Suppressor macrophage (primary cell): ENCODE measurements at regions not wholly inside any gene's neighbourhood (a gene's known extent, or its start where the extent isn't known, plus 50 kb on each side); places are given as distances from the start of the nearest gene placed in this dataset.
A peak's percentile ranks its signal among the peaks of the same experiment; 100 is the strongest.

ENCODE experiments used
- DNase-seq, 4 experiments: peaks; one replicate each; pipeline ENCODE4 v3.0.0-alpha.2; 2020 to 2022

DNA sequence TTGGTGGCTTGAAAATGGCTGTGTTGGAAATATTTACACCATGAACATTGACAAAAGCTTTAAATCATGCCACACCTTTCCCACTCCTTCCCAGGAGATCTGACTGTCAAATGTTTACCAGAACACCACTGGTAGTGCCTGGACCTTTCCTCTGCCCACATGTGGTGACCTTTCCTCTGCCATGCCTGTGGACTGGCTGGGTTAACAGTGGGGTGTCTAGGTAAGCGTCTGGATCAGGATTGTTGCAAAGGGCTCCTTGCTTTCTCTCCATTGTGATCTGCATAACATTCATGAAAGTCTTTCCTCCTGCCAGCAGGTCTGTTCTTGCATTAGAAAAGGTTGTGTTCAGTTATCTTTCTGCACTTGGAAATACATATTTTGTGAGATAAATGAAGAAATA is 572.7 kb downstream of the DHX35 start:
- DNase-seq = no peak

DNA sequence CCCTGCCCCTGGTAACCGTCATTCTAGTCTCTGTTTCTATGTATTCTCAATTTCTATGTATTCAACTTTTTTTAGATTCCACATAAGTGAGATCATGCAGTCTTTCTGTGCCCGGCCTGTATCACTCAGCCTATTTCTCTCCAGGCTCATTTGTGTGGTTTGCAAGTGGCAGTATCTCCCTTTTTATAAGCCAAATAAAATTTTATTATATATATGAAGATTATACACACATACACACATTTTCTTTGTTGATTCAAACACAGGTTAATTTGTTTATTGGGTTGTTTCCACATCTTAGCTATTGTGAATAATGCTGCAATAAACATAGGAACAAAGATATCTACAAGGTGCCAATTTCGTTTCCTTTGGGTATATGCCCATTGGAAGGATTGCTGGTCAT is 571.7 kb downstream of the DHX35 start:
- DNase-seq = no peak

DNA sequence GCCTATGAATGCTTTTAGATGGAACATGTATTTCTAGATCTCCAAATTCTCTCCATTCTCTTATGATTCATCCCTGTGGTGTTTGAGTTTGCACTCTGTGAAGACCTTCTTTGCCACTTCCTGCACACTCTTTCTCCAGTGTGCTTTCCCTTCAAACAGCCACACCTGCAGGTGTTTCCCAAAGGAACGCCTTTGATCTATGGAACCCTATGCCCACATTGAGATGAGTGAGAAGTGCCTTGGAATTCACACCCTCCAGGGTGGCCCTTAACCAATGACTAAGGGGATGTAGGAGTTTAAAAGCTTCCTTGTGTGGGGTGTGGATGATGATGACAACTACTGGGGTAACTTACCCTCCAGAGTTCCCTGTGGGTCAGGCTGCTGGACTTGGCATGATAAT is 570.1 kb downstream of the DHX35 start:
- DNase-seq = no peak

DNA sequence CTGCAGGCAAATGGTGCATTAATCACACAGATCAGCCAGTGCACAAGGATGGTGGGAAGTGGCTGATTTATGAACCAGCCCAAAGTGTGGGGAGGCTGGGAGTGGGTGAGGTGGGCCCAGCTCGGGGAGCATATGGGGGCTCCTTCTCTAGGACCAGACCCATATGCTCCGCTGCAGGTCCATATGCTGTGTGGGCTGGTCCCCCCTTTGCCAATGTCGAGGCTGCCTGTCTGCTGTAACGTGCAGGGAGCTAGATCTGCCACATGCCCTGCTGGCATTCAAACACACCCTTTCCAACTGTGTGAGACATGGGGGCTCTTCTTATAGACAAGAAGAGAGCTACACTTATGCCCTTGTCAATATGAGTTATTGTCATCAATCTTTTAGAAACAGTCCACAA is 566.3 kb downstream of the DHX35 start:
- no peak for DNase-seq

DNA sequence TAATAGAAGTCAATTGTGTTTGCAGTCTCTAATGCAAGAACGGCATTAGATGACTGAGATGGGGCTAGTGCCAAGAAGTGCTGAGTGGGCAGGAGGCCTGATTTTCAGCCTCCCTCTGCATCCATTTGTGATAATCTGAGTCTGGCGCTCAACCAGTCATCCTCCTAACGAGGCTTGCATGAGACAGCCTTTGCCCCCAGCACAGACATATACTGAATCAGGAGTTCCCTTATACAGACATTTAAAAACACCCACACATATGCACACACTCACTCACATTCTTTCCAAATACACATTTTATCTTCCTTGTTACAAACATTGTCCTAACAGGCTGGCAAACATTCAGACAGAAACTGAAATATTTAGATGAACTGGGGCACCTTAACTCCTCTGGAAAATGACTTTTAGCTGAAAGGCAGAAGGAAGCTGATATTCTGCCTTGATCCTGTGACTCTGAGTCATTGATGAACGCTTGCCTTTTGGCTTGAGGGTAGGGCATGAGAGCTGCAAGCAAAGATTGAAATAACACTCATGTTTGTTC is 562.3 kb downstream of the DHX35 start:
- DNase-seq = peak; percentile 26 to 51 (median 36)

DNA sequence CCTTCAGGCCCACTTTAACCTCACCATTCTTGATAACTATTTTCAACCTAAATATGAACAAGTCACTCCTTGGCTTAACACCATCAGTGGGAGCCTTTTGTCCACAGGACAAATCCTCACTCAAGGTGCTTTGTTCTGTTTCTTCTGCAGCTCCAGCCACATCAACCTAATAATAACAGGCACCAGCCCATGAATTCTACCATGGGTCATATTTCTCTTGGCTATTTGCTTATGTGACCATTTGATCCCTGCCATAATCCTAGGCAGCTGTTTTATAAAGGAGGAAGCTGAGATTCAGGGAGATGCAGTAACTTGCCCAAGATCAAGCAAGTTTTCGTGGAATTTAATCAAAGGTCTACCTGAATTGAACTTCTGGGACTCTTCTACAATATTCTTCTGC is 561.3 kb downstream of the DHX35 start:
- no peak for DNase-seq

DNA sequence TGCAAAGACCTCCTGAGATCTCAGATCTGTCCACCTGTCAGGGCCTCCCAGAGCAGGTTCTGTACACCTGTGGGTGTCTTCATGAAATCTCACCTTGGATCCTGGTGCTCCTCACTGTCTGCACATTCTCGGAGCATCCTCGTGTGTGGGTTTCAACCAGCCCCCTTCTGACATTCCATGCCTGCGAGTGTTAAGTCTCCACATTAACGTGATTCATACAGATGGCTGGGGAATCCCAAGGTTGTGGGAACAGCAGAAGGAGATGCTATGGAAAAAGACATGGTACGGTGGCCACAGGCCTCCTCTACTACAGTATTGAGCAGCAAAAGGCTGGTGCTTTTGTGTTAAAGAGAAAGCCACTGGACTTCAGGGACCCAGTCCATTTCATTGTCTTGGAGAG is 556.5 kb downstream of the DHX35 start:
- no peak for DNase-seq

DNA sequence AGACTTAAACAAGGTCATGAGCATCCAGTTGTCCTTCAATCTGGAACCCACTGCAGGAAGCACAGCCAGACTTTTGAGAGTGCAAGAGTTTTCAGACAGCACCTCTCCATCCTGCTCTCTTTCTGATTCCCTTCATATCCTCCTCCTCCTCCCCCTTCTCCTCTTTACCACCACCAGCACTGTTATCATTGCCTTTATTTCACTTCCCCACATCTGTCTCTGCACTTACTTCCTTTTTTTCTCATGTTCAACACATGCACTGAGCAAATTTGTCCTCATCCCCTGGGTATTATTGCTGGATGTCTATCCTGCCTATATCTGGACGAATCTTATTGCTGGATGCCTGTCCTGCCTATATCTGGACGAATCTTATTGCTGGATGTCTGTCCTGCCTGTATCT is 554.8 kb downstream of the DHX35 start:
- peak in 2 of 4 experiments; percentile 7 to 10 for DNase-seq

DNA sequence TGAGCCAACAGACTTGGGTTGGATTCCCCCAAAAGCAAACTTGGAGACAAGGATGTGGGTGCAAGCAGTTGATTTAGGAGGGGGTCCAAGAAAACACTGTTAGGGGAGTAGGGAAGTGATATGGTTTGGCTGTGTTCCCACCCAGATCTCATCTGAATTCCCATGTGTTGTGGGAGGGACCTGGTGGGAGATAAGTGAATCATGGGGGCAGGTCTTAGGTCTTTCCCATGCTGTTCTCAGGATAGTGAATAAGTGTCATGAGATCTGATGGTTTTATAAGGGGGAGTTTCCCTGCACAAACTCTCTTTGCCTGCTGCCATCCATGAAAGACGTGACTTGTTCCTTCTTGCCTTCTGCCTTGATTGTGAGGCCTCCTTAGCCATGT is 542.6 kb downstream of the DHX35 start:
- no peak for DNase-seq

DNA sequence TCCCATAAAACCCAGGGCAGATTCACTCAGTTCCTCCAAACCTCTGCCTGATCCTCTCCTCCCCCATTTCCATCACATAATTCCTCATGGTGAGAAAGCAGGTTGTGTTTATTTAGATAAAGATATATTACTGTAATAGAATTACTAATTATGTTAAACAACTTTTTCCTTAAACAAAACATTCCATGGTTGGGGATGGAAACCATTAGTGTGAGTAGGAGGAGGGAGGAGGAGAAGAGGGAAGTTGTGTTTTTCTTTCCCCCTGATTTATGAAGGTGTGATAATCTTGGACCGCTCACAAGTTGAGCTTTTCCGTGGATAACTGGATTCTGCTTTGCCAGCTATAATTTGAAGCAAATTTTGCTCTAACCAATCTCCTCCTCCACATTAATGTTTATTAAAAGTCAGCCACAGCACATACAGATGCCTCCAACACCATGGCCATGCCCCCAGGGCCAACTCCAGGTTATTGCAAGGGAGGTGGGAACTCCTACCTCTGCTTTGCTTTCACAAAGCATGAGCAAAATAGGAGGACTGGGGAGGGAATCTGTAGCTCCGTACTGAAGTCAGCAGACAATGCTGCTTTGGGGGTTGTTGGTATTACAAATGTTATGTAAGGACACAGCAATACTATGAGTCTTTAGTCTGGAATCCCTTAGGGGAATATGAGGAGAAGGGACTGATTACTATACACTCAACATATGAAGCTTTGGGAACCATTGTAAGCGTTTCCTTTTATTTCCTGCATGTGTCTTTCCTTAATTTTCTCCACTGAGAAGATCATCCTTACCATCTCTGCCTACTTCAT is 542.0 kb downstream of the DHX35 start:
- no peak for DNase-seq

DNA sequence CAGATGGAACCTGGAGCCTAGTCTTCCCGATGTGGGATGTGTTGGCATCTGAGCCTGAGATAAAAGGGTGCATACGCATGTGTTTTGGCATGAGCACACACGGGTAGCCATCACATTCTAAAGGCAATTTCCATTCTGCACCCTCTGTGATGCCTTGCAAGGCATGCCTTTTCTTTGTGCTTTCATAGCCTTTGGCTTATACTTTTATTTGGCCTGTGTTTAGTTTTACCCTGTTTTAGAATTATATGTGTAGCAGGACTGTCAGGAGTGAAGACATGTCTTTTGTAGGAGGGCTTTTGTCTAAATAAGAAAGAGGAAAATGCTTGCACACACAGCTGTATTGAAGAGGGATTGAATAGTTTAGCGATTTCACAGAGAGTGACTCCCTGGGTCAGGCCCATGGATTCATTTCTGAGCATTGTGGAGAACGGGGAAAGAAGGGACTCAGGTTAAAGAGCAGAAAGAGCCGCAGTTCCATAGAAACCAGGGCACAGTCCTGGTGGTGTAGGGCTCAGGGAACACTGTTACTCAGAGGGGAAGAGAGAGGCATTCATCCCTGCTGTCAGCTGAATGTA is 530.2 kb downstream of the DHX35 start:
- DNase-seq = no peak

DNA sequence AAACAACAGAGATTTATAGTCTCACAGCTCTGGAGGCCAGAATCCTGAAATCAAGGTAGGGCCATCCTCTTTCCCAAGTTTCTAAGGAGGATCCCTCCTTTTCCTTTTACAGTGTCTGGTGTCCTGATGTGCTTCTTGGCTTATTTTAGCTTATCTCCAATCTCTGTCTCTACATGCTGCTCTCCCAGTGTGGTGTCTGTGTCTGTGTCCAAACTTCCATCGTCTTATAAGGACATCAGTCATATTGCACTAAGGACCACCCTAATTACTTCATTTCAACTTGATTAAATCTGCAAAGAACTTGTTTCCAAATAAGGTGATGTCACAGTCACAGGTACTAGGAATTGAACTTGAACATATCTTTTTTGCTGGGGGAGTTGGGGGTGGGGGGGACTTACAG is 529.6 kb downstream of the DHX35 start:
- DNase-seq = no peak

DNA sequence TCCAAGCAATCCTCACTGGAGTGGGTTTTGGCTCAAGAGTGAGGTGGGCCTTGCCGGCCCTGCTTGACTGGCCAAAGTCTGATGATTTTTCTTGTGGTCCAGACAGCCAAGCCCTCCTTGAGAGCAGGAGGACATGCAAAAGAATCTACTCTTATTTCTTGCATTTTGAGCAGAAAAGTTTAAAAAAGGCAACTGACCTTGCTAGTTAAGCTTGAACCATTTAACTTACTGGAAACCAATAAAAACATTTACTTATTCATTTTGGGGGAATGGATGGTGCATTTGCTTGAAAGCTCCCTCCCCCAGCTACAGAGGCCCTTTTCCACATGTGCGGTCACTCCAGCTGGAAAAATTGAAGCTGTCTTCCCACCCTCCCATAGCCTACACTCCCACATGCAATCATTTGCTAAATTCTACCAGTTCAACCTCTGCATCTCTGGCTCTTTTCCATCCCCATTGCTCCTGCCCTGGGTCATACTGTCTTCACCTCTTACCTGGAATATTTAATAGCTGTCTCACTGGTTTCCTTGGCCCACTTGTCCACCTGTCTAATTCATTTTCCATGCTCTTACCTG is 527.9 kb downstream of the DHX35 start:
- DNase-seq = no peak

DNA sequence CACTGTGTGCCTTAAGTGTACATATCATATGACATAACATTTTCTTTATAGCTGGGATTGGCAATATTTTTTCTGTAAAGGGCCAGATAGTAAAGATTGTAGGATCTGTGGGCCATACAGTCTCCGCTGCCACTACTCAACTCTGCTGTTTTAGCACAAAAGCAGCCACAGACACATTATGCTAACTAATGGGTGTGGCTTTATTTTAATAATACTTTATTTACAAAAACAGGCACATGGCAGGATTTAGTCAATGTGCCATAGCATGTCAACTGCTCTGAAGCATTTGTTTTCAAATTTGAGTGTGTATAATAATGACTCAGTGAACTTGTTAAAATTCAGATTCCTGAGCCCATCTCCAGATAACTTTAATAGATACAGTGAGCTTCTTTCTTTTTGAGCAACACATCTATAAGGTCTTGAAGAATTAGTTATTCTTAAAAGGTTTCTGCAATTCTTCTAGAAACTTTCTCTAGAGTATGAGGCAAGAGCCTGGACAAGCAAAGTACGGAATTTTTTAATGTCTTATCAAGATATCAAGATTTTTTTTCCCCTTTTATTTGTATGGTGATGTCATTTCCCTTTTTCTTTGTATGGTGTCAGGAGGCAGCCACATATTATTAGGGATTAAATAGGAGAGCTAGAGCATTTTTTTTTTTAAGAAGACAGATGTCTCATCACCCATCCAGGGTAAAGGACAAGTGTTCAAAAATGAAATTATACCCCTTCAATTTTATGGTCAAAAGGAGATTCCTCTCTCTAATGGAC is 518.3 kb downstream of the DHX35 start:
- no peak for DNase-seq

DNA sequence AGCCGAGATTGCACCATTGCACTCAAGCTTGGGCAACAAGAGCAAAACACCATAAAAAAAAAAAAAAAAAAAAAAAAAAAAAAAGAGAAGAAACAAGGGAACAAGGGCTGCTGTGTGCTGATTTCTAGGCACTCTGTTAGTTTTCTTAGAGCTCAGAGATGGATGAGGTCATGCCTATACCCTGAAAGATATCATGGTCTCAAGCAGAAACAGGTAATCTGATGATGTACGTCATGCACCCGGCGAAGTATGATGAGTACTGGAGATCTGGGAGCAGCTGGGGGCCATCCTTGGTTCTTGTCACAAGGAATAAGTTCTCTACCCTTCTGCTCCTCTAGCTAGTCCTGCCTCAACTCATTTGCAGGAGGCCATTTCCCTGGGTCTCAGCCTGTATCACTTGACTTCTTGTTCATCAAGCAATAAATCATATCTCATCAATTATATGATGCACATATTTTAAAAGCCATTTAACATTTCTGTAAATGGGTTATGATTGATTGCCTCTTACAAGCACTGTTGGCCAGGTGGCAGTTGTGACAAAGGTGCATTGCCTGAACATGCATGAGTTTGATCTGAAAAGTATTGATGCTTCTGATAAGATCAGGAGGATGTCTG is 517.2 kb downstream of the DHX35 start:
- DNase-seq = no peak

DNA sequence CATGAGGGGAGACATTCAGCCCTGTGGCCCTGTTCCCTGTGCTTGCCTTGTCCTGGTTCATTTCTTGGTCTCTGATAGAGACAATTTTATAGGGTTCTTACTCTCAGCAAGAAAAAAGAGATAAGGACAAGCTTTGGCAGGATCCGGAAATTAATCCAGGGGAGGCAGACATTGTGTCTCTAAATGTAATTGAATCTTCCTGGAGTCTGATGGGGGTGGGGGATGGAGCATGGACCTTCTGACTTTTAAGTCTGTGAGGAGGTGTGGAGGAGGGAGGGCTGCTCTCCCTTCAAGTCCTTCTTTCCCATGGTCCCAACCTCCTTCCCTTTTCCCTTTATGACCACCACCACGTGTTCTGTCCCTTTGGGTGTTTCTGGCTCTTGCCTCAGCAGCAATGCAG is 512.7 kb downstream of the DHX35 start:
- DNase-seq = no peak

DNA sequence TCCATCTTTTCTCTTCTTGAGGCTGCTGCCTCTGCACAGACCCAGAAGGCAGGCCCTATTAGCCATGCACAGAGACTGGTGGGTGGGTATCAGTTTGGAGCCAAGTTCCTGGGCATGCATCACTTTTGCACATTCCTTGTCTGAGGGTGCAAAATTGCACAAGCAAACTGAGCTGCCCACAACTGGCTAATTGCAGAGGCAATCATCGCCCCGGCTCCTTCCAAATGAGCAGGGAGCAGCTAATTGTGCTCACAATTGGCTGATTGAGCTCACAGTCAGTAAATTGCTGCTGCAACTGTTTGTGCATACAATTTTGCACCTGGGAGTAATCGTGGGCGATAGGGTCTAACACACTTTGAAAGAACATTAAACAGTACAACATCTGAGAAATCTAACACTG is 511.4 kb downstream of the DHX35 start:
- no peak for DNase-seq

DNA sequence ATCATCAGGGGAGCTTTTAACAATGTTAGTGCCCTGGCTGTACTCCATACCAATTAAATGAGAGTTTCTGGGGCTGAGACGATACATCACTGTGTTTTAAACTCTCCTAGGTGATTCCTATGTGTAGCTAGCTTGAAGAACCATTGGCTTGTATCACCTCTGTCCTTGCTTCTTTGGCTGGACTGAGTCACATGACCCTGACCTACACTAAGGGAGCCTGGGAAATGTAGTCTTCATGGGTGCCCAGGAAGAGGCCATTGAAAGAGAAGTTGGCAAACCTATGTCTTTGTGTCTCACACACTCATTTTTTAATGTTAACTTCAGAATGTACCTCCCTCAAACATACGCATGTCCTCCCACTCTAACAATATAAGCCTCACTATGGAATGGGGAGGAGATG is 506.6 kb downstream of the DHX35 start:
- no peak for DNase-seq

DNA sequence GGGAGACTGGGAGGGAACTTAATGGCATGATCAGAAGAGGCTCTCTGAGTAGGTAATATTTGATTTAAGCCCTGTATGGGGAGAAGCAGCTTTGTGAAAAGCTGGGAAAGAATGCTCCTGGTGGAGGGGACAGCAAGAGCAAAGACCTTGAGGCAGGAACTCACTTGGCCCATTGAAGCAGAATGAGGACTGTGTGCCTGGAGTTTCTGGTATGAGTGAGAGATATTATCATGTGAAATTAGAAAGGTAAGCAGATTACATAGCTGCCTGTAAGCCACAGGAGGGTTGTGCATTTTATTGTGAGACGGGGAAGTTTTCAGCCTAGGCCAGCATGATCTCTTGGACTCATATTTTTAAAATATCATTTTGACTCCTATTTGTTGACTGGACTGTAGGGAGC is 502.1 kb downstream of the DHX35 start:
- no peak for DNase-seq

DNA sequence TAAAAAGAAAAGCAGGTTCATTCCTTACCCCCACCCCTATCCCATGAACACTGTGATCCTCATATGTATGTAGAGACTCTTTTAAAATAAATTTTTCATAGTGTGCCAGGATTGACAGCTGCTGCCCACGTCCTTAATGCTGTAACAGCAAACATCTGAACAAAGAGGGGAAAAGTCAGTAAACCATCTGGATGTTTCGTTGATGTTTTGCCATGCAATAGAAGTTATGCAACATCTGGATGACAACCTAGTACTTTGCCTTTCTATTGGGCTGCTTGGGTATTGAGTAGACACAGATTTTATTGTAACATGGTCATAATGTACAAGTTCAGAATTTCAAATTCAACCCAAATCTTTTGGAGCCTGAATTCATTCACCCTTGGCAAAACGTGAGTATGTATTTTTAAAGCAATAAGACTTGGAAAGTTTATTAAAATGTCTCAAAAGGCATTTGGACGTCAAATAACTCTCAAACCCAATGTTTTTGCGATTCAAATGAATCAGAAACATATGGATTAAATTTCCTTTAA is 500.3 kb downstream of the DHX35 start:
- DNase-seq = no peak

DNA sequence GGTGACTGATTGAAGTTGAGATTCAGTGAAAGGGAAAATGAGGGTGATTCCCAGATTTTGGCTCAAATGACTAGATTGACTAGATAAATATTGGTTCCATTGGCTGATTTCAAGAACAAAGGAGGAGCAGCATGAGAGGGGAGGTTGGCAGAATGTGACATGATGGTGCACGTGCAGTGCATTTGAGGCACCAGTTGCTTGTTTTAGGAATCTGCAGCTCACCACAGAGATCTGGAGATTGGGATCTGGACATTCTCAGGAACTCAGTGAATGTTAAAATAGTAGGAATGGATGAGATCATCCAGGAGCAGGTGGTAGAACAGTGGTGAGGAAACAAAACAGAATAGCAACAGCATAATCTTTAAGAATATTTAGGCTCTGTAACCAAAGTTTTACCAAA is 496.3 kb downstream of the DHX35 start:
- no peak for DNase-seq

DNA sequence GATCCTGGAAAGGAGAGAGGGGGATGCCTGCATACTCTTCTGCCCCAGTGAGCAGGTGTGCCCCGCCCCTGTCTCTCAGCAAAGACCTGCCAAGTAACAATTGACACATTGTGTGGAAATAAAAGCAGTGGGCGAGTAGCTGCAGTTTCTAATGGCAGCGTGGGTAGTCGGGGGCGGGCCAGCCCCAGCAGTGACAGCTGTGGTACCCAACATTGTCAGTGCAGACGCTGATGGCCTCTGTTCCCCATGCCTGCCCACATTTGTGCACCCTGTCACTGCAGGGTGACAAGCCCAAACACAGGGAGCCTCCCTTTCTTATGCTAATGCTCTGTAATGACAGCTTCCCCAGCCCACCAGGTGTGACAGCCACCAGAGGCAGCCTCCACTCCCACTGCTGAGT is 491.7 kb downstream of the DHX35 start:
- DNase-seq = no peak
